HG03521 (cell line): ENCODE measurements at regions not wholly inside any gene's neighbourhood (a gene's known extent, or its start where the extent isn't known, plus 50 kb on each side); places are given as distances from the start of the nearest gene placed in this dataset.

Source experiments
- ATAC-seq: cut with Tn5 transposase; IDR thresholded peaks from one replicate; pipeline ENCODE4 v1.9.1; 2021; ENCODE audit warnings: mild to moderate bottlenecking, moderate library complexity; ENCODE audit not compliant: unreplicated experiment

DNA sequence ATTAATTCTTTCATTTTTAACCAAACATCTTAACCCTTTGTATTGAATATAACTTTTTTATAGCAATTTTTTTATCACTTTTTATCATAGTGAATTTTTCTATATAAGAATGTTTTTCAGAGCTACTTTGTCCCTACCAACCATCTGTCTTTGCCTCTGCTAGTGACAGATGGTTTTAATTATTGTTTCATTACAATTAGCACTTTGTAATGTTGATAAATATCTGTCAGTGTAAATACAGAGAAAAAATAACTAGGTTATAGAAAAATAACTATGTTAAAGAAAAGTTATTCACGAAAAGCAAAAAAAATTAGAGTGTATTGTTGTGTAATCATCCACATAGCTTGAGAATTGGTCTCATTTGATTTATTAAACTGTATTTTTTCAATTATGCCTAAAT is 91.0 kb upstream of the CDH19 start:
- no peak for ATAC-seq

DNA sequence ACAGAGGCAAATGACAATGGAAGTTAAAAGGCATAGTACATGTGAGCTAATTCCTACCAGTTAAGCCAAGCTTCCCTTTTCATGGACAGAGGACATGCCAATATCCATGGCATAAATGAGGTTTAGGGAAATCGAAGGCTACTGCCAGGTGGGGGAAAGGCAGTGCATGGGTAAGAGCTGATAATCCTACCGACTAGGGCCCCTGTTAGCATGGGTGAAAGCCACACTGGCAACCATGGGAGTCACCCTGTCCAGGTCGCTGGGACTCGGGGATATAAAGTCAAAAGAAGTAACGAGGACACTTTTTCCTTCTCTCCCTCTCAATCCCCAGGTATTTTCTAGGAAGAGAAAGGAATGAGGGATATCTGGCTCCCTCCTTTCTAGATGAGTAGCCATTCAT is 83.7 kb upstream of the CDH19 start:
- ATAC-seq: no peak

DNA sequence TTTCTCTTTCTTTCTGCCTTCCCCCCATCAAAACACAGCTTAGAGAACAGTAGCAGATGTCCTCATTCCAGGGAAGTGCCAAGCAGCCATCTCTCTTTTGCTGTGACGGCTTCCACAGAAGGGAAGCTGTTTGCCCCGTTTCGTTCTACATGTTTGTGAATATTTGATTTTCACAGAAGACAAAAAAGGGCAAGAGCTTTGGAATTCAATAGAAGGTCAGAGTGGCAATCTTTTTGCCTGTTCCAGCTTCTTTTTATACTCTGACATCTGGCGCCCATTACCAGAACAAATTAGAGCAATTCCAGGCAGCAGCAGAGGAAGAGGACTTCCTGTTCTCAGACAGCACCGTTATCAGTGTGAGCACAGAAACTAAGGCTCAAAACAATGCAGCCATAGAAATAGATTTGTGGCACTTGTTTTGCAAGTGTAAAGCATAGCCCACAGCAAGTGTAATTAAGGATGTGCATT is 79.0 kb upstream of the CDH19 start:
- no peak for ATAC-seq

DNA sequence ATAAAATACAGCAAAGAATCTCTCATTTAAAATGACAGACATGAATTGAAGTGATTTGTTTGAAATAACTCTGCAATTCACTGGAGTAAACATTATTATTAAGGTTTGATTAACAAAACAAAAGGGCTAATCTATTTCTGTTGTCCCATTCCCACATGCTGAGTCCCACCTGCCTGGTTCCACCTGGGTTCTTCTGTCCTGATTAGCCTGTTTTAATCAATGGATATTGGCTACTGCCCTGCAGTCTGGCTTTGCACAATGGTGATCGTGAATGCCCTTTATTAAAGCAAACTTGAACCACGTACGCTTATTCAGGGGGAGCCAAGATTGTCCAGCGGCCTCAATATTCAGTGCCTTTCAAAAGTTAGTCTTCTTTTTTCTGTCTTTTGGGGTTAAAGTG is 72.8 kb upstream of the CDH19 start:
- ATAC-seq: no peak

DNA sequence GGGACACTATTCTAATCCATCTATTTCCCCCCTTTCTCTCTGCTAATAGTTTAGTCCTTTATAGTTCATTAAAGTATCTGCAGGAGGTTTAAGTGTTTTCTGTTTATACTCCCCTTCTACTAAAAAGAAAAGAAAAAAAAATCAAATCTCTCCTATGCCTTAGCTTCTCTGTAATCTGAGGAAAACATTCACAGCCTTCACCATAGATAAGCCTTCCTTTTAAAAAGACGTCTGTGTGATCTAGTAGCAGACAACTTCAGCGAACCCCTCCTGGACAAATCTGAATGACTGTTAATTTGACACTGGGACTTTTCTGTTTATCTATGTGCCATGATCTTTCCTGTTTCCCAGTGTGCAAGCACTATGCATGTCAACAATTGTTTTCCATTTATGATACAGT is 70.4 kb upstream of the CDH19 start:
- no peak for ATAC-seq

DNA sequence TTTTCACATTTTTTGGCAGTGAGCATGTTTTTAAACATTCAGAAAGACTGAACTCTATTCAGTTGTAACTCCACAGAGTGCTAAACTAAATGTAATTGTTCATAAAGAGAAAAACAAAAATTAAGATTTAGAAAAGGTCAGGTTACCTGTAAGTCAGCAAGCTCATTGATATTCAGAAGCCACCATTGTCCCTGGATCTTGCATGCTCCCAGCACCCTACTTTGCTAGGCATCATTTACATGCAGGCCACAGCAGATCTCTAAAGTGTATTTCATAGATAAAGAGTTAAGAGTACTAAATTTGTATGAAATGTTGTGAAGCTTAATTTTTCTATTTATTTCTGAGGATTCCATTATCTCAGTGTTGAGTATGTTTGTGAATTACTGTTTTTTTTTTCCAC is 64.8 kb upstream of the CDH19 start:
- no peak for ATAC-seq

DNA sequence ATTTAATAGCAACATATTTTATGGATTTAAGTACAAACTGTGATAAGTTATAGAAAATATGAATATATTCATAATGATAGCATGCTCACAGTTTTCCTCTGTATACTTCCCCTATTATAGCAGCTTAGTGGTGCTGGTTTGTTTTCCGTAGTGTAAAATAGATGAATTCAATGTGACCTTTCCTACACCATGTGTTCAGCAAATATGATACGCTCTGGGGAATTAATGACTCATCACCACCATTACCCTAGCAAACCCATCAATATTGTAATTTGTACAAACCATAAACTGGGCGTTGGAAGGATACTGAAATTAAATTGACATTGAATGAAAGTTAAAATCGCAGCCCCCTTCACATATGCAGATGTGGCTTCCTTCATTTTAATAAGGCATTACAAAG is 58.7 kb upstream of the CDH19 start:
- ATAC-seq: no peak

DNA sequence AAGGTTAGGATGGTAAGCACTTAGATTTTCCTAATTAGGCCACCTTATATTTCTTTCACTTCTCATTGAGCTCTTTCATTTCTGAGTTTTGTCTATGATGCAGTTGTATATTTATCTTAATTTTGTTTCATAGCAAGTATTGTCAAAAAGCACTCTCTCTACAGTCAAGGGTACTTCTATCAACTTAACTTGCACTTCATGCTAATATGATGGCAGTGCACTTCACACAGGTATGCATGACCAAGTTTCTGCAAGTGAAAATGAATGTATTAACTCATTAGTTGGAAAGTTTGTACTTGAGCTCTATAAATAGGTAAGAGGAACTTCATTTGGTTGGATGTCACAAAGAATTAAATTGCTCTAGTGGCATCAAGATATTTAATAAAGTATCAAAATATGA is 51.5 kb upstream of the CDH19 start:
- ATAC-seq: no peak
